Type B pancreatic cell (in vitro differentiated cells): ENCODE measurements at regions not wholly inside any gene's neighbourhood (a gene's known extent, or its start where the extent isn't known, plus 50 kb on each side); places are given as distances from the start of the nearest gene placed in this dataset.

Source experiments
- DNase-seq: peaks from one replicate; pipeline ENCODE4 v3.0.0; 2021; ENCODE audit warnings: mixed read lengths; ENCODE audit not compliant: unreplicated experiment; ENCODE audit errors: extremely low spot score
- H3K27ac Mint-ChIP-seq: 2 replicates; pipeline ENCODE4 v1.8.0; 2021; ENCODE audit warnings: mild to moderate bottlenecking, mixed read lengths
- H3K27me3 Mint-ChIP-seq: 2 replicates; pipeline ENCODE4 v1.8.0; 2021; ENCODE audit warnings: mixed read lengths
- H3K36me3 Mint-ChIP-seq: 2 replicates; pipeline ENCODE4 v1.8.0; 2021; ENCODE audit warnings: mixed read lengths
- H3K4me1 Mint-ChIP-seq: one replicate; pipeline ENCODE4 v1.8.0; 2021; ENCODE audit warnings: mixed read lengths; ENCODE audit not compliant: unreplicated experiment
- H3K4me3 Mint-ChIP-seq: 2 replicates; pipeline ENCODE4 v1.8.0; 2021; ENCODE audit warnings: mild to moderate bottlenecking, mixed read lengths
- H3K9me3 Mint-ChIP-seq: 2 replicates; pipeline ENCODE4 v1.8.0; 2021; ENCODE audit warnings: mixed read lengths
- CTCF ChIP-seq: fragments of 200-600 bp; sonication (generic); conservative IDR thresholded peaks from 2 replicates; pipeline ENCODE4 v1.5.0; 2021; ENCODE audit warnings: antibody characterized with exemption, mild to moderate bottlenecking

GRCh38 chr12:115273456-115273855, 589.5 kb upstream of the TBX3 start:
- H3K9me3 Mint-ChIP-seq, result no peaks in the 10 kb centered on the region
- TF ChIP-seq CTCF, result no peak
- peaks cover 7% of the 10 kb centered on the region for H3K27me3 Mint-ChIP-seq
- no peak overlapping the region for H3K27ac Mint-ChIP-seq
- no peaks in the 10 kb centered on the region for H3K36me3 Mint-ChIP-seq
- H3K4me3 Mint-ChIP-seq, result no peak overlapping the region
- DNase-seq, result no peak
- no peaks in the 10 kb centered on the region for H3K4me1 Mint-ChIP-seq

- no peak for DNase-seq
- no peak for TF ChIP-seq CTCF
- no peak overlapping the region for H3K27ac Mint-ChIP-seq
- no peak overlapping the region for H3K4me3 Mint-ChIP-seq
- H3K4me1 Mint-ChIP-seq, result no peaks in the 10 kb centered on the region
- peaks cover 4% of the 10 kb centered on the region for H3K27me3 Mint-ChIP-seq
- H3K36me3 Mint-ChIP-seq, result no peaks in the 10 kb centered on the region
- no peaks in the 10 kb centered on the region for H3K9me3 Mint-ChIP-seq
These were observed 584.5 kb upstream of the TBX3 start for GRCh38 chr12:115268451-115268850.

- H3K36me3 Mint-ChIP-seq, result no peaks in the 10 kb centered on the region
- no peak overlapping the region for H3K27ac Mint-ChIP-seq
- no peak overlapping the region for H3K4me3 Mint-ChIP-seq
- peaks cover 4% of the 10 kb centered on the region for H3K27me3 Mint-ChIP-seq
- DNase-seq, result no peak
- no peak for TF ChIP-seq CTCF
- H3K9me3 Mint-ChIP-seq, result no peaks in the 10 kb centered on the region
- H3K4me1 Mint-ChIP-seq, result no peaks in the 10 kb centered on the region
These were observed 583.9 kb upstream of the TBX3 start for GRCh38 chr12:115267891-115268290.

- Mint-ChIP-seq H3K4me3 (no peak overlapping the region), H3K4me1 (no peaks in the 10 kb centered on the region), H3K9me3 (no peaks in the 10 kb centered on the region), H3K36me3 (no peaks in the 10 kb centered on the region), H3K27me3 (peaks cover 4% of the 10 kb centered on the region), H3K27ac (no peak overlapping the region)
- no peak for TF ChIP-seq CTCF
- no peak for DNase-seq
These were observed 583.5 kb upstream of the TBX3 start for GRCh38 chr12:115267464-115267863.

- Mint-ChIP-seq H3K36me3 (no peaks in the 10 kb centered on the region), H3K27ac (no peak overlapping the region), H3K4me1 (peaks cover 16% of the 10 kb centered on the region), H3K27me3 (no peaks in the 10 kb centered on the region), H3K9me3 (no peaks in the 10 kb centered on the region), H3K4me3 (no peak overlapping the region)
- DNase-seq, result no peak
- no peak for TF ChIP-seq CTCF
These were observed 580.6 kb upstream of the TBX3 start for GRCh38 chr12:115264605-115265004.
